Skeletal muscle cell (primary cell): ENCODE measurements at regions not wholly inside any gene's neighbourhood (a gene's known extent, or its start where the extent isn't known, plus 50 kb on each side); places are given as distances from the start of the nearest gene placed in this dataset.
A peak's percentile ranks its signal among the peaks of the same experiment; 100 is the strongest.
"Not testable (repeated sequence)": the region's sequence is repeated elsewhere in the genome, so short reads cannot be mapped to it uniquely, and the experiment has no call there.

ENCODE experiments used
- DNase-seq: peaks from one replicate; pipeline ENCODE4 v3.0.0-alpha.2; 2010; ENCODE audit warnings: low read depth
- H3K4me3 ChIP-seq: 2 replicates; pipeline ENCODE4 v1.5.1; 2011; ENCODE audit warnings: low read depth, mild to moderate bottlenecking, control low read depth, low read length, moderate library complexity

DNA sequence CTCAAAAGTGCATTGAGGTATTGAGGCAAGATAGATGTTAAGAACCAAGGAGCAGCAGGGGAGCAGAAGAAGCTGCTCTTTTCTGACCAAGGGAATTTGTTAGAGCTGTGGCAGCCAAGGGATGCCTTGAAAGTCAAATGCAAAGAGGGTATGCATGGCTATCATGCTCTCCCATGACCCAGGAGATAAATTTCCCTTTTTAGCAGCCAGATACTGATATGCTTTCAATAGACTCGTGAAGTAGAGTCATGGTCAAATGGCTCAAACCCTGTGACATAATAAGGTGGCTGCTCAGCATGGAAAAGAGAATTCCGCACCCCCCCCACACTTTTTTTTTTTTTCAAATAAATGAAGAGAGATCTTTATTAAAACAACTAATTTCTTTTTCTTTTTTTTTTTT lies 180.9 kb upstream of the ACTBL2 start:
- DNase-seq = no peak
- no peak overlapping the region for H3K4me3 ChIP-seq

GRCh38 chr5:57662991-57663390 lies 180.4 kb upstream of the ACTBL2 start:
- no peak overlapping the region for H3K4me3 ChIP-seq
- no peak for DNase-seq

- H3K4me3 ChIP-seq = no peak overlapping the region
- DNase-seq = no peak
Observed at GRCh38 chr5:57659886-57660285, 177.3 kb upstream of the ACTBL2 start.

DNA sequence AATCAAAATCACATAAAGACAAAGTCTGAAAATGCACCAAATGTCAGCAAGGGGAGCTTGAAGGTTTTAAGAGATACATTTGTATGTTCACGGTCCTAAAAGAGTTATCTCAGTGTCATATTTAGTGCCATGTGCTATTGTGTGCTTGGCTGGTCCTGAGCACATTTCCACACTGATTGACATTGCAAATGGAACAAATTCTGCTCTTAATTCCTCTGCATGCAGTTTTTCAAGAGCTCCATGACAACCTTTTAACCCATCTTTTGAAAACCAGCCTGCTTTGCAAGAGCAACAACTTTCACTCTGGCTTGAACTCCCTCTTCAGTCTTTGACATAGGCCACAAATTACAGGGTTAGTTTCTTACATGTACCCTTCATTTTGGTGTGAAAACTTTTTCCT lies 175.4 kb upstream of the ACTBL2 start:
- no peak for DNase-seq
- H3K4me3 ChIP-seq = no peak overlapping the region

DNA sequence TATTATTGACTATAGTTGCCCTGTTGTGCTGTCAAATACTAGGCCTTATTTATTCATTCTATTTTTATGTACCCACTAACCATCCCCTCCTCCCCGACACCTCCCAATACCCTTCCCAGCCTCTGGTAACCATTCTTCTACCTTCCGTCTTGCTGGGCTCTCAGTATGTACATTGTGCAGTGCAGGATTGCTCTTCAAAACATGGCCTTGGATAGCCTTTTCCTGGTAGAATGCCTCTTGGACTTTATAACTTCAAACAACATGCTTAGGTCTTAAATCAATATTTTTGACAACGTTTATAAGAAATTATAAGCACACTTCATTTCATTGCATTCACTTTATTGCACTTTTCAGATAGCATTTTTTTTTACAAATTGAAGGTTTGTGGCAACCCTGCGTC lies 172.6 kb upstream of the ACTBL2 start:
- no peak for DNase-seq

GRCh38 chr5:57653636-57654290 lies 171.2 kb upstream of the ACTBL2 start:
- DNase-seq = no peak
- no peak overlapping the region for H3K4me3 ChIP-seq

More for the DNA sequence above, 172.6 kb upstream of the ACTBL2 start:
- no peak overlapping the region for H3K4me3 ChIP-seq

GRCh38 chr5:57651127-57651526 lies 168.5 kb upstream of the ACTBL2 start:
- H3K4me3 ChIP-seq = no peak overlapping the region
- no peak for DNase-seq

DNA sequence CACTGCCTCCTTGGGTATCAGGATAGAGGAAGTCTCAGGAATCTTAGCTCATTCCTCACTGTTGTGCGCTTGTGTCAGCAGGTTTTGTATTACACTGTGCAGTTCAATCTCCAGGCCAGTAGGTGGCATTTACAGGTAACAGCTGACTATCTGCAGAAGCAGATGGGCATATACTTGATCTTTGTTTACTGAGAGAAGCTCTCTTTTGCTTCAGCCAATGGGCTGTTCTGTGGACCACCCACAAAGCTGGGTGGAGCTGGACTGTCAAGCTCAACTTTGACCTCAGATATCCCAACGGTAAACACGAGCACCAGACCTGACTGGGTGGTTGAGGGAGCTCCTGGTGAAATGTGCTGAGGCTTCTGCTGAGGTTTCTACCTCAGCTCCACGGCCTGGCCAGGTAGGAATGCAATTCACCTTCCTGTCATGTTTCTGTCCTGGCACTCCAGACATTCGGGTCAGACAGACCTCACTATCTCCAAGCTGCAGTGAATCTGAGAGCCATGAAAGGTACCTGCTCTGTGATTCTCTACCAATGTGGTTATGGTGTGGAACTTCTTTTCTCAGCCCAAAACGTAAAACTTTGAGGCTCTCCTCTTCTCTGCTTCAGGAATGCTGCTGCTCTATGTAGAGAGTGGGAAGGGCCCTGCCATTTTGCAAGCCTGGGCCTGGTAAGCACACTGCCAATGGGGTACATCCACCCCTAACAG lies 167.9 kb upstream of the ACTBL2 start:
- DNase-seq = peak; percentile 33
- H3K4me3 ChIP-seq = no peak overlapping the region

GRCh38 chr5:57642698-57643097 lies 160.1 kb upstream of the ACTBL2 start:
- no peak overlapping the region for H3K4me3 ChIP-seq
- no peak for DNase-seq

- no peak for DNase-seq
Observed at GRCh38 chr5:57642066-57642465, 159.5 kb upstream of the ACTBL2 start.

GRCh38 chr5:57635146-57635777 lies 152.7 kb upstream of the ACTBL2 start:
- no peak overlapping the region for H3K4me3 ChIP-seq
- DNase-seq = no peak

More at GRCh38 chr5:57642066-57642465, 159.5 kb upstream of the ACTBL2 start:
- no peak overlapping the region for H3K4me3 ChIP-seq

DNA sequence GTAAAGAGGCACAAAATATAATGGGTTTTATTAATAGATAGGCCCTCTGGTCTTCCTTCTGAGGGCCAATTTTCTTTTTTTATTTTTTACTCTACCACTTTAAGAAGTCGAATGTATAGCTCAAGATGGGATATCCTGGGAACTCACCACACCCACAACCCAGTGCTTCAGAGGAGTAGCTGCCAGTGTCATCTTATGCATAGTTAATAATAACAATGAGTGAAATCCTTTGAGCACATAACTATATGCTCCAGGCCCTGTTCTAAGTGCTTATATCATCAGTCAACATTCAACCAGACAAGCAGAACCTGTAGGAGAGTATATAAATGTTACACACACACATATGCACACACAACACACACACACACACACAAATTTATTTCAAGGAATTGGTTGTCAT lies 150.3 kb upstream of the ACTBL2 start:
- no peak overlapping the region for H3K4me3 ChIP-seq
- no peak for DNase-seq

DNA sequence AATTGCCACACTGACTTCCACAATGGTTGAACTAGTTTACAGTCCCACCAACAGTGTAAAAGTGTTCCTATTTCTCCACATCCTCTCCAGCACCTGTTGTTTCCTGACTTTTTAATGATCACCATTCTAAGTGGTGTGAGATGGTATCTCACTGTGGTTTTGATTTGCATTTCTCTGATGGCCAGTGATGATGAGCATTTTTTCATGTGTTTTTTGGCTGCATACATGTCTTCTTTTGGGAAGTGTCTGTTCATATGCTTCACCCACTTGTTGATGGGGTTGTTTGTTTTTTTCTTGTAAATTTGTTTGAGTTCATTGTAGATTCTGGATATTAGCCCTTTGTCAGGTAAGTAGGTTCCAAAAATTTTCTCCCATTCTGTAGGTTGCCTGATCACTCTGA lies 148.5 kb upstream of the ACTBL2 start:
- DNase-seq, H3K4me3 ChIP-seq: not testable (repeated sequence)

- H3K4me3 ChIP-seq = no peak overlapping the region
- no peak for DNase-seq
Observed at GRCh38 chr5:57627661-57628060, 145.1 kb upstream of the ACTBL2 start.

DNA sequence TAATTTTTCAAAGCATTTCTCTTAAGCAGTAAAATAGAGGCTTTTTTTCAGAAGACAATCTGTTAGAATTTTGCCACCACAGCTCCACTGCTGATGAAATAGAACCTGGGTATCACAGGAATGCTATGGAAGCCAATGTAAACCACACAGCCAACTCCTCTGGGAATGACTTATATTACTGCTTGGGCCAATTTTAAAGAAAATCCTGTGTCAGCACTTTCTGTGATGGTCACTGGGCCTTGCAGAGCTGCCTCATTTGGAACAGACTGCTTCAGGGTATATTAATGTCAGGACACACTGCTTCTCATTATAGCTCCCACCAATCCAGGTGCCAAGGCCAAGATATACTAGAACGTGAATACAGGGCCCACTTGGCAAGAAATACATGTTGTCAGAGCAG lies 144.1 kb upstream of the ACTBL2 start:
- no peak overlapping the region for H3K4me3 ChIP-seq
- DNase-seq = no peak

GRCh38 chr5:57621624-57622023 lies 139.0 kb upstream of the ACTBL2 start:
- no peak for DNase-seq
- H3K4me3 ChIP-seq = no peak overlapping the region

DNA sequence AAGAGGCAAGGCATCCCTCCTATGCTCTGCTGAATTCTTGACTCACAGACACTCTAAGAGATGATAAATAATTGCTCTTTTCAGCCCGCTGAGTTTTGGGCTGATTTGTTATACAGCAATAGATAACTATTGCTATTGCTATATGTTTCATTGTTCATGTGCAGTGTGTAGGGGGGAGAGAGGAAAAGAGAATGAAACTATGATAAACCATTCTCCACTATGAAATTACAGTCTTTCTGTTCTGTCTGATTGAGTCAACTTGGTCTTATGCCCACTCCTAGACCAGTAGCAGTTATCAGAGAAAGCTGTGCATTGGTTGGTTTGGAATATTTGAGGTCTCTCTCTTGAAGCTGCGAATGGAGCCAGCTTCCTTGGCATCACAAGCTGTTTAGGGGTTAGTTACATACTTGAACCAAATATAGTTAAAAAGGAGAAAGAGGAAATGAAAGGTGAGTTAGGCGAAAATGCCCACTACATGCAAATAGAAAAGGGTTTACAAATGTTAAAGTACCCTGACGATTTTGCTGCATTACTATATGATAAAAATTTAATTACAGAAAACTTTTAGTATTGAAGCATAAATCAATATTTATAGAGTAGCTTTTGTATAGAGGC lies 136.3 kb upstream of the ACTBL2 start:
- DNase-seq = no peak
- no peak overlapping the region for H3K4me3 ChIP-seq

GRCh38 chr5:57613741-57614140 lies 131.1 kb upstream of the ACTBL2 start:
- no peak overlapping the region for H3K4me3 ChIP-seq

GRCh38 chr5:57611177-57611576 lies 128.6 kb upstream of the ACTBL2 start:
- no peak overlapping the region for H3K4me3 ChIP-seq
- DNase-seq = no peak

More at GRCh38 chr5:57613741-57614140, 131.1 kb upstream of the ACTBL2 start:
- DNase-seq = no peak

DNA sequence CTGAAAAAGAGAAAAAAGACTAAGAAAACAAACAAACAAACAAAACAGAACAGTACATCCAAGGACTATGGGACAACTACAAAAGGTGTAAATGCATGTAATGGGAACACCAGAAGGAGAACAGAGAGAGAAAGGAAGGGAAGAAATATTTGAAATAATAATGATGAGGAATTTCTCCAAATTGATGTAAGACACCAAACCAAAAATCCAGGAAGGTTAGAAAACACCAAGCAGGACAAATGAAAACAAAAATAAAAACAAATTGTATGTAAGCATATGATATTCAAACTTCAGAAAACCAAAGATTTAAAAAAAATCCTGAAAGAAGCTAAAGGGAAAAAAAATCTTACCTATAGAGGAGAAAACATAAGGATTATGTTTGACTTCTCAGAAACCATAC lies 125.9 kb upstream of the ACTBL2 start:
- no peak overlapping the region for H3K4me3 ChIP-seq
- DNase-seq = no peak
